Activated CD8-positive, alpha-beta T cell treated with anti-CD3 and anti-CD28 coated beads, Interleukin-2, amount 10 ng/mL, durations not matched to agents 7 days and 5 days (primary cell): ENCODE measurements at regions not wholly inside any gene's neighbourhood (a gene's known extent, or its start where the extent isn't known, plus 50 kb on each side); places are given as distances from the start of the nearest gene placed in this dataset.

Experiments used
- ATAC-seq: fragments of 150-1000 bp; cut with Tn5 transposase; one replicate; pipeline ENCODE4 v1.10.0; 2021; ENCODE audit warnings: moderate library complexity
- CTCF ChIA-PET: fragments of 350-600 bp; sonication (Branson Sonifier 250); formaldehyde crosslinking; loops from one replicate; lab custom pipeline; 2021; ENCODE audit warnings: antibody characterized with exemption; lab: Charles Lee
- POLR2A ChIA-PET: fragments of 350-600 bp; sonication (Branson Sonifier 250); formaldehyde crosslinking; loops from one replicate; lab custom pipeline; 2021; ENCODE audit warnings: antibody characterized with exemption; lab: Charles Lee
- DNase-seq: peaks from one replicate; pipeline ENCODE4 v3.0.0-alpha.2; 2020
- H3K27ac Mint-ChIP-seq: one replicate; pipeline ENCODE4 v1.8.0; 2021; ENCODE audit warnings: mild to moderate bottlenecking, mixed read lengths
- H3K27me3 Mint-ChIP-seq: one replicate; pipeline ENCODE4 v1.8.0; 2021; ENCODE audit warnings: low read depth, mixed read lengths
- H3K36me3 Mint-ChIP-seq: one replicate; pipeline ENCODE4 v1.8.0; 2021; ENCODE audit warnings: low read depth, mixed read lengths
- H3K4me1 Mint-ChIP-seq: one replicate; pipeline ENCODE4 v1.8.0; 2021; ENCODE audit warnings: low read depth, mixed read lengths
- H3K4me3 Mint-ChIP-seq: one replicate; pipeline ENCODE4 v1.8.0; 2021; ENCODE audit warnings: mild to moderate bottlenecking, mixed read lengths
- H3K9me3 Mint-ChIP-seq: one replicate; pipeline ENCODE4 v1.8.0; 2022; ENCODE audit warnings: mixed read lengths; ENCODE audit not compliant: insufficient read depth

DNA sequence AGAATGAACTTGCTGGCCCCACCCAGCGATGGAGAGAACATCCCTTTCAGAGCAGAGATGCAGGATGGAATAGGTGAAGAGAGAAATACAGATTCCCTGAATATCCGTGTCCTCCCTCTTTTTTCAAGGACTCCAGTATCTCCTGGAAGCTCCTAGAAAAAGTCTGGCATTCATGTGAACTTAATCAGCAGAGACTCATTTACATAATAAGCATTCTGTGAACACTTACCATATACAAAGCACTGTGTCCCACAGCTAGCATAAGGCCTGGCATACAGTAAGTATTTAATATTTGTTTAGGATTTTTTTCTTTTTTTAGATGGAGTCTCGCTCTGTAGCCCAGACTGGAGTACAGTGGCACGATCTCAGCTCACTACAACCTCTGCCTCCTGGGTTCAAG lies 208.5 kb upstream of the RPL38 start:
- H3K27ac Mint-ChIP-seq = no peak overlapping the region
- no peaks in the 10 kb centered on the region for H3K4me1 Mint-ChIP-seq
- CTCF ChIA-PET = no interaction called here
- POLR2A ChIA-PET = interaction anchor here (0.6 kb wide), 1 partner anchor 165 kb away, joined by 3 read pairs; no protein-coding TSS in a partner anchor
- no peak for ATAC-seq
- no peaks in the 10 kb centered on the region for H3K9me3 Mint-ChIP-seq
- H3K4me3 Mint-ChIP-seq = no peak overlapping the region
- DNase-seq = no peak
- H3K36me3 Mint-ChIP-seq = no peaks in the 10 kb centered on the region
- no peaks in the 10 kb centered on the region for H3K27me3 Mint-ChIP-seq

DNA sequence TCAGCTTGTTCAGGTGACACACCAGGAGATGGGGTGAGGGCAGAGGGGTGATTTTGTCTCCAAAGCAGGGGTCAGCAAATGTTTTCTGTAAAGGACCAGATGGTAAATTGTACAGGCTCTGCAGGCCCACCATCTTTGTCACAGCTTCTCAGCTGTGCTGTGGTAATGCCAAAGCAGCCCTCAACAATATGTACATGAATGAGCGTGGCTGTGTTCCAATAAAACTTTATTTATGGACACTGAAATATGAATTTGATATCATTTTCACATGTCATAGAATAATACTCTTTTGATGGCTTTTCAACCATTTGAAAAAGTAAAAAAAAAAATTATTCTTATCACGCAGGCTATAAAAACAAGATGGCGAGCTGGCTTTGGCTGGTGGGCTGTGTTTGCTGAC lies 206.4 kb upstream of the RPL38 start:
- CTCF ChIA-PET = interaction anchor here (0.9 to 3.2 kb wide), 3 partner anchors 11 to 567 kb away, joined by 3 to 14 read pairs (median 7); no protein-coding TSS in a partner anchor

DNA sequence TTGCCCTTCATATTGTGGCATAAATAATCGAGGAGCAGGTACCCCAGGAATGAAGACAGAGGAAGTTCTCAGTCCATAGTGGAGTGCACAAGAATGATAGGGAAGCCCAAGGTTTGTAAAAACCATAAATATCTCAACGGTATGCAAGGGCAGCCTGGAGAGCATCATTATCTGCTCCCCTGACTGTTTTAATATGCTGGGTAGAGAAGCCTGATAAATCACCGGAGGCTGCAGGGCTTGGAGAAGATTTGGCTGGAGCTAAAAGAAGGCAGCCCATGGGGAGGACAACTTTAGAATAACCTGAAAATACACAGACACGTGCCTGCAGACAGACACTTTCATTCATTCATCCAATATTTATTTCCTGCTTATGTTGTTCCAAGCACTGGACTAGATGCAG lies 205.2 kb upstream of the RPL38 start:
- Mint-ChIP-seq H3K4me1 (no peaks in the 10 kb centered on the region), H3K9me3 (no peaks in the 10 kb centered on the region), H3K27me3 (no peaks in the 10 kb centered on the region), H3K27ac (no peak overlapping the region), H3K36me3 (no peaks in the 10 kb centered on the region), H3K4me3 (no peak overlapping the region)
- no peak for ATAC-seq
- CTCF ChIA-PET = interaction anchor here (0.6 to 3.2 kb wide), 8 partner anchors 9 to 571 kb away, joined by 3 to 14 read pairs (median 6); no protein-coding TSS in a partner anchor
- no peak for DNase-seq
- POLR2A ChIA-PET = no interaction called here

More for the DNA sequence above, 206.4 kb upstream of the RPL38 start:
- DNase-seq = no peak
- no peak overlapping the region for H3K4me3 Mint-ChIP-seq
- H3K4me1 Mint-ChIP-seq = no peaks in the 10 kb centered on the region
- no peak overlapping the region for H3K27ac Mint-ChIP-seq
- no peaks in the 10 kb centered on the region for H3K27me3 Mint-ChIP-seq
- H3K9me3 Mint-ChIP-seq = no peaks in the 10 kb centered on the region
- no peak for ATAC-seq
- no peaks in the 10 kb centered on the region for H3K36me3 Mint-ChIP-seq
- POLR2A ChIA-PET = no interaction called here

DNA sequence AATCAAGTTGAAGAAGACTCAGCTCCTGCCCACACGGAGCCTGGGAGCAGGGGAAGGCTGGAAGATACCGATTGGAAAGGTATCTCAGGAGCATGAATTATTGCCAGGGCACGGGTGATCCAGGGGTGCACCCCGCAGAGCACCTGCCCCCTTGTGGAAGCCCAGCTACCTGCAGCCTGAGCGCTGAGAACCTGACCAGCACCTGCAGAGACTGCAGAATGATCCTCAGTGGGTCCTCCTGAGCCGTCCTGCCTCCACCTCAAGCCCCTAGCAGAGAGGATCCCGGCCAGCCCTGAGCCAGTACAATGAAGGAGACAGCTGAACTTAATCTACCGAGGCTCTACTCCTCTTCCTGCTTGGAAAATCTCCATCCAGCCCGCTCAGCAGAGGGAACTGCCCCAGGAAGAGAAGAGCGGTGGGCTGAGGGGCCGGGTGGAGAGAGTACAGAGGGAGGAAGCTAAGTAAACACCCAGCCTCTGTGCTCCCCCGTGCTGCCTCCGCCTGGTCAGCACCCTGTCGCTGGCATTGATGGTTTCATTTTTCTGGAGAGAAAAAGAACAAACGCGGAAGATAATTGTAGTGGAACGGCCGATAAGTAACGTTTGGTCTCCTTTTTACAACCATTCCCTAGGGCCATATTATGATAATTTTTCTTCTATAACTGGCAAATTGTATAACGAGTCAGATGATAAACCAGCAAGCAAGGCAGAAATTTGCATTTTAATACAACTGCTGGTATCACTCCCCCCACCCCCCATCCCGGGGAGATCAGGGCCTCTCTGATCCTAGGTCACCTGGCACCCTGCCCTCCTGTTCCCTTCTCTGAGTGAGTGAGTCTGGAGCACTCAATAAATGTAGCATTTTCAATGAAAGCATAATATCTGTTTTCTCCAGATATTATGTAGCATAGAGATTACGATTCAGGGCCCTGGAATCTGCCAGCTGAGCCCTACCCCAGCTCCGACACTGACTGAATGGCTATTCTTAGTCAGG lies 204.5 kb upstream of the RPL38 start:
- H3K4me3 Mint-ChIP-seq = no peak overlapping the region
- CTCF ChIA-PET = interaction anchor here (0.6 to 3.2 kb wide), 10 partner anchors 9 to 571 kb away, joined by 3 to 14 read pairs (median 4); no protein-coding TSS in a partner anchor
- POLR2A ChIA-PET = no interaction called here
- H3K4me1 Mint-ChIP-seq = no peaks in the 10 kb centered on the region
- no peak overlapping the region for H3K27ac Mint-ChIP-seq
- DNase-seq = peak; percentile 70
- H3K27me3 Mint-ChIP-seq = no peaks in the 10 kb centered on the region
- ATAC-seq = peak; percentile 81
- no peaks in the 10 kb centered on the region for H3K9me3 Mint-ChIP-seq
- no peaks in the 10 kb centered on the region for H3K36me3 Mint-ChIP-seq

DNA sequence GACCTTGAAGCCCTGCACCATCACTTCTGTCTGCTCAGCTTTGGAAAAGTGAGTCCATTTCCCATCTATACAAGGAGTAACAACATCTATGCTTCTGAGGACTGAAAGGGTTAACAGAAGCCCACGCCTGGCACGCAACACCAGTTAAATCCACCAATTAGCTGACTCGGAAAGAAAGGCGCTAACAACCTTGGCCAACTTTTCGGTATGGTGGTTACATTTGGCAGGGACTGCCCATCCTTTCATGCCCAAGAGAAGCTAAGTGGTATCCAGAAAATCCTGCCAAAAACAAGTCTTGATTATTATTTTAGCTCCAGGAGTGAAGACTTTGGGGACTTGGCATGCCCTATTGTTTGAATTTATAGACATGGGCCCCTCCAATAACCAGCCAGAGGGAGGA lies 202.3 kb upstream of the RPL38 start:
- H3K27me3 Mint-ChIP-seq = no peaks in the 10 kb centered on the region
- H3K27ac Mint-ChIP-seq = no peak overlapping the region
- no peak overlapping the region for H3K4me3 Mint-ChIP-seq
- POLR2A ChIA-PET = no interaction called here
- CTCF ChIA-PET = interaction anchor here (1.0 kb wide), 2 partner anchors 10 to 572 kb away, joined by 3 read pairs; no protein-coding TSS in a partner anchor
- no peaks in the 10 kb centered on the region for H3K4me1 Mint-ChIP-seq
- no peaks in the 10 kb centered on the region for H3K9me3 Mint-ChIP-seq
- no peak for DNase-seq
- ATAC-seq = no peak
- H3K36me3 Mint-ChIP-seq = no peaks in the 10 kb centered on the region

DNA sequence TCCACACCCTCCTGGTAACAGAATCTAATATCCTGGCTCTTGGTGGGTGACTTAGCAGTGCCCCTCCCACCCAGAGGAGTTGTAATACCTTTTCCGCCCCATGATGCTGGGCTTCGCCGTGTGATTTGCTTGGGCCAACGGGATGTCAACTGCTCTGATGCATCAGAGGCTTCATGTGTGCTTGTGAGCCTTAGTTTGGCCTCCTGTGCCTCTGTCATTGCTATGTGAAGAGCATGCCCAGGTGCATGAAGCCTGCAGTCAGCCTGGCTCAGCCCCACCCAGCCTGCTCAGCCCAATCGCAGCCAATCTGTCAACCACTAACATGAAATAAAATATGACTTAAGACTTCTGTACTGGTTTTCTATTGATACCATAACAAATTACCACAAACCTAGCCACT lies 201.2 kb upstream of the RPL38 start:
- Mint-ChIP-seq H3K9me3 (no peaks in the 10 kb centered on the region), H3K27ac (no peak overlapping the region), H3K27me3 (no peaks in the 10 kb centered on the region), H3K36me3 (no peaks in the 10 kb centered on the region), H3K4me1 (no peaks in the 10 kb centered on the region), H3K4me3 (no peak overlapping the region)
- ChIA-PET CTCF (no interaction called here), POLR2A (no interaction called here)
- no peak for ATAC-seq
- DNase-seq = no peak

DNA sequence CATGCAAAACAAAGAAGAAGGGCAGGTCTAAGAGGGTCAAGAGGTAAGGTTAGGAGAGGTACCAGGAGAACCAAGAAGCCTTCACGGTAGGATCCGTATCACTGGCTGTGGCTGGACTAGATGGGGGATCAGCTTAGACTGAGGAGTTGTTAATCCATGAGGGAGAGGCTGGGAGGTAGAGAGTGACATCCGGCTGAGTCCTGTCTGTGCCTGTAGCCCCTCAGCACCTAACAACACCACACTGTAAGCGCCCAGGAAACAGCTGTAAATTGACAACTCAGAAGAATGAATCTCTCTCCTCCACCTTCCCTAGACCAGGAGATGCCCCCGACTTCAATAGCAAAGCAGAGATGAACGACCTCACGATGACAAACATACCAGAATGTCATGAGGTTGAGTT lies 199.4 kb upstream of the RPL38 start:
- ChIA-PET CTCF (interaction anchor here (1.3 kb wide), 1 partner anchor 573 kb away, joined by 3 read pairs; no protein-coding TSS in a partner anchor), POLR2A (no interaction called here)
- DNase-seq = no peak
- ATAC-seq = no peak
- Mint-ChIP-seq H3K27ac (no peak overlapping the region), H3K9me3 (no peaks in the 10 kb centered on the region), H3K4me3 (no peak overlapping the region), H3K36me3 (no peaks in the 10 kb centered on the region), H3K4me1 (peaks cover 3% of the 10 kb centered on the region), H3K27me3 (peaks cover 3% of the 10 kb centered on the region)

DNA sequence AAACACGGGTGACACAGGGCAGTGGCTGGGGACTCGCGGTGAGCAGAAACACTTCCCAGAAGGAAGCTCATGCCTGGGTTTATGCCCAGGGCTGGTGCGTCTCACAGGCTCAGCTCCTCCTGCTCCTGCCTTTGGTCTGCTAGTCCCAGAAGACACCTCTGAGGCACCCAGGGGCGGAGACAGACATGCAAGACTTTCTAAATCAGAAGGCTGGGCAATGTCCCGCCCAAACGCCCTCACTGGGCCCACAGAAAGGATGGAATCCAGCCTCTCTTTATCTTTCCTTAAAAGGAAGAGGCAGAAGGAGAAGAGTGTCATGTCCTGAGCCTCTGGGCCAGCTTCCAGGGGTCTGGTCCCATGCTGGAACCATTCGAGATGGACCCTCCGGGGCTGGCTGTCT lies 197.7 kb upstream of the RPL38 start:
- Mint-ChIP-seq H3K9me3 (no peaks in the 10 kb centered on the region), H3K36me3 (no peaks in the 10 kb centered on the region), H3K4me3 (no peak overlapping the region), H3K27me3 (peaks cover 12% of the 10 kb centered on the region), H3K4me1 (peaks cover 3% of the 10 kb centered on the region), H3K27ac (no peak overlapping the region)
- CTCF ChIA-PET = no interaction called here
- ATAC-seq = no peak
- no peak for DNase-seq
- POLR2A ChIA-PET = no interaction called here

DNA sequence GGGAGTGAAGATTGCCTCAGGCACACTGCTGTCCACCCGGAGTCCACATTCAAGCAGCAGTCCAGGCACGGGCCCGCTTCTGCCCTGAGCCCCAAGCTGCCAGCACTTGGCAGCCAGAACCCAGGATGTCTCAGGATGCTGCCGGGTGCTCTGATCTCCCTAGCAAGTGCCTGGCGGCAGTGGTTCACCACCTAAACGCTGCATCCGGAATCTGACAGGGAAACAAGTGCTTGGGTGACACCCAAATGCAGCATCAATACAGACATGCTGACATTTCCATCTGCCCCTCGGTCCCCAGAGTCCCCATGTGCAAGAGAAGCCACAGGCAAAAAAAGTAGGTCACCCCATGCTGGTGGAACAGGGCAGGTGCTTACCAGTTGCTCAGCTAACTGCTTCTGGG lies 197.1 kb upstream of the RPL38 start:
- Mint-ChIP-seq H3K36me3 (no peaks in the 10 kb centered on the region), H3K27me3 (peaks cover 13% of the 10 kb centered on the region), H3K9me3 (no peaks in the 10 kb centered on the region), H3K4me1 (peaks cover 3% of the 10 kb centered on the region), H3K4me3 (no peak overlapping the region), H3K27ac (no peak overlapping the region)
- ATAC-seq (no peak), DNase-seq (no peak)
- ChIA-PET CTCF (no interaction called here), POLR2A (no interaction called here)

DNA sequence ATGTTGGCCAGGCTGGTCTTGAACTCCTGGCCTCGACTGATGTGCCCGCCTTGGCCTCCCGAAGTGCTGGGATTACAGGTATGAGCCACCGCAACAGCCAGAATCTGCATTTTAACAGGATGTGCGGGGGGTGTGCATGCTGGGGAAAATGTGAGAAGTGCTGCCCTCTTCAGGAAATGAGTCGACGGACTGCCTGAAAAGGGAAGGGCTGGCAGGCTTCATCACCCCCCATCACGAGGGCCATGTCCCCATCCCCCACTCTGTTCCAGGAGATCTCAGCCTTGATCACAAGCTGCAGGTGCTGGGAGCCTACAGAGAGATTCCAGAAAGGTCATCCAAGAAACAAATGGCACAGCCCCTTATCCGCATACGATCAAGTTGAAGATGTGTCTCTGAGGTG lies 195.3 kb upstream of the RPL38 start:
- ATAC-seq (no peak), DNase-seq (peak; percentile 45)
- ChIA-PET POLR2A (no interaction called here), CTCF (interaction anchor here (0.8 to 2.0 kb wide), 3 partner anchors 9 to 61 kb away, joined by 3 to 7 read pairs (median 4); no protein-coding TSS in a partner anchor)
- H3K27ac Mint-ChIP-seq = no peak overlapping the region
- H3K27me3 Mint-ChIP-seq = peaks cover 13% of the 10 kb centered on the region
- H3K36me3 Mint-ChIP-seq = no peaks in the 10 kb centered on the region
- peaks cover 15% of the 10 kb centered on the region for H3K4me1 Mint-ChIP-seq
- H3K4me3 Mint-ChIP-seq = no peak overlapping the region
- no peaks in the 10 kb centered on the region for H3K9me3 Mint-ChIP-seq

DNA sequence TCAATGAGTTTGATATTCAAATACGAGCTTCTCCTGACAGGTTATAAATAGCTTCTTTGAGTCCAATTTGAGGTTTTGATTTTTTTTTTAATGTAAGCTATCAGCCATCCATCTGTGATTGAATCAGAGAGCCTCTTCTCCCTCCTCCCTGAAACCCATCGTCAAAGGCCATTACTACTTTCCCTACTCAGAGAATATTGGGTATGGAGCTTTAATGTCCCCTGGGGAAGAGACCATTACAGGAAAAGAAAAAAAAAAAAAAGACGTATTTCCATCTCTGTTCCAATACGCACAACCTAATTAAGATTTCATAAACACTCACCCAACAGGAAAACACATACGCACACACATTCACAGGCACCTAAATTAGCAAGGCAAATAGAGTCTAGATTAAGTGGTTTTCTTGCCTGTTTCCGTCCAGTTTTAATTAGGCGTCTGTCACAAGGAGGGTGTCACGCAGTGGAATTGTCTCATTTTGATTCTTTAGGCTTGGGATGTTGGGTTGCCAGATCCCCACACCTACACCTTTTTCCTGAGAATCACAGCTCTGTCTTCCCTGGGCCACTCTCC lies 194.3 kb upstream of the RPL38 start:
- POLR2A ChIA-PET = no interaction called here
- CTCF ChIA-PET = interaction anchor here (0.8 to 2.0 kb wide), 3 partner anchors 10 to 60 kb away, joined by 3 to 7 read pairs (median 4); no protein-coding TSS in a partner anchor
- peaks cover 18% of the 10 kb centered on the region for H3K27me3 Mint-ChIP-seq

DNA sequence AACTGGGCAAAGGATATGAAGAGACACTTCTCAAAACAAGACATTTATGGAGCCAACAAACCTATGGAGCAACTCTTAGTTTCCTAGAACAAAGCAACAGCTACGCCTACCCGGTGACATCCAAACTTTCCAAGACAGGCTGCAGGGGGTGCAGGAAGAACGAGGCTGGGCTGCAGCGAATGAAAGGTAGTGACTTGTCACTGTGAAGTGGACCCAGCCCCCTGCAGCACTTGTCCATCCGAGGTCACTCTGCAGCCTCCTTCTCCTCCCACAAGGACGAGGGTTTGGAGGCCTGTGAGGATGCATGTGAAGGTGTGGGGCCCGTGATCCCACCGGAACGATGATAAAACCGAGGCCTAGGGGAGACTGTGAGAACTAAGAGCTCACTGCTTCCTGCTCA lies 192.6 kb upstream of the RPL38 start:
- Mint-ChIP-seq H3K27ac (no peak overlapping the region), H3K4me3 (no peak overlapping the region), H3K27me3 (peaks cover 26% of the 10 kb centered on the region), H3K9me3 (no peaks in the 10 kb centered on the region), H3K4me1 (peaks cover 26% of the 10 kb centered on the region), H3K36me3 (no peaks in the 10 kb centered on the region)
- ATAC-seq (no peak), DNase-seq (no peak)
- ChIA-PET POLR2A (no interaction called here), CTCF (interaction anchor here (0.9 to 3.2 kb wide), 5 partner anchors 9 to 365 kb away, joined by 3 to 9 read pairs (median 3); no protein-coding TSS in a partner anchor)

More for the DNA sequence above, 194.3 kb upstream of the RPL38 start:
- peaks cover 24% of the 10 kb centered on the region for H3K4me1 Mint-ChIP-seq
- no peak for DNase-seq
- H3K4me3 Mint-ChIP-seq = no peak overlapping the region
- H3K36me3 Mint-ChIP-seq = no peaks in the 10 kb centered on the region
- no peak overlapping the region for H3K27ac Mint-ChIP-seq
- no peaks in the 10 kb centered on the region for H3K9me3 Mint-ChIP-seq
- ATAC-seq = no peak
